PC-9 (cell line): ENCODE measurements at regions not wholly inside any gene's neighbourhood (a gene's known extent, or its start where the extent isn't known, plus 50 kb on each side); places are given as distances from the start of the nearest gene placed in this dataset.

Experiments
- EZH2 ChIP-seq: fragments of 200-600 bp; sonication (generic); IDR thresholded peaks from 2 replicates; pipeline ENCODE4 v1.8.0; 2017; ENCODE audit warnings: antibody characterized with exemption, low read depth
- TF ChIP-seq, protein P1 (sequence below): fragments of 200-600 bp; sonication (generic); conservative IDR thresholded peaks from 2 replicates; pipeline ENCODE4 v1.6.1; 2017; ENCODE audit warnings: mixed run types, antibody characterized with exemption, mild to moderate bottlenecking, moderate library complexity

DNA sequence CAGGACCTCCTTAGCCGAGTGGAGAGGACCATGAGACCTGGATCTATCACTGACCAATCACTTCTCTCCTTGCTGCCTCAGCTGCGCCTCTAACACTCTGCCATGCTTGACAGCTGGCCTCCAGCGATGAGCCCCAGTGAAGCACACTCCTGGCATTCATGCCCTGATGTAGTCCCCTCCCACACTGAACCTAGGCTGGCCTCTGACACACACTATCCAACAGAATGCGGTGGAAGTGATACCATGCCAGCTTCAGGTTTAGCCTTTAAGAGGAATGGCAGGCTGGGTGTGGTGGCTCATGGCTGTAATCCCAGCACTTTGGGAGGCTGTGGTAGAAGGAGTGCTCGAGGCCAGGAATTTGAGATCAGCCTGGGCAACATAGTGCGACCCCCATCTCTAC, 73.7 kb upstream of the LAPTM4A start:
- TF ChIP-seq, protein P1, sequence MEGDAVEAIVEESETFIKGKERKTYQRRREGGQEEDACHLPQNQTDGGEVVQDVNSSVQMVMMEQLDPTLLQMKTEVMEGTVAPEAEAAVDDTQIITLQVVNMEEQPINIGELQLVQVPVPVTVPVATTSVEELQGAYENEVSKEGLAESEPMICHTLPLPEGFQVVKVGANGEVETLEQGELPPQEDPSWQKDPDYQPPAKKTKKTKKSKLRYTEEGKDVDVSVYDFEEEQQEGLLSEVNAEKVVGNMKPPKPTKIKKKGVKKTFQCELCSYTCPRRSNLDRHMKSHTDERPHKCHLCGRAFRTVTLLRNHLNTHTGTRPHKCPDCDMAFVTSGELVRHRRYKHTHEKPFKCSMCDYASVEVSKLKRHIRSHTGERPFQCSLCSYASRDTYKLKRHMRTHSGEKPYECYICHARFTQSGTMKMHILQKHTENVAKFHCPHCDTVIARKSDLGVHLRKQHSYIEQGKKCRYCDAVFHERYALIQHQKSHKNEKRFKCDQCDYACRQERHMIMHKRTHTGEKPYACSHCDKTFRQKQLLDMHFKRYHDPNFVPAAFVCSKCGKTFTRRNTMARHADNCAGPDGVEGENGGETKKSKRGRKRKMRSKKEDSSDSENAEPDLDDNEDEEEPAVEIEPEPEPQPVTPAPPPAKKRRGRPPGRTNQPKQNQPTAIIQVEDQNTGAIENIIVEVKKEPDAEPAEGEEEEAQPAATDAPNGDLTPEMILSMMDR = no peak
- TF ChIP-seq EZH2 = no peak
